ENCODE measurements at regions not wholly inside any gene's neighbourhood (a gene's known extent, or its start where the extent isn't known, plus 50 kb on each side); places are given as distances from the start of the nearest gene placed in this dataset.

- Mint-ChIP-seq H3K36me3 (ENCODE audit: insufficient read depth) (no peaks in the 10 kb centered on the region), H3K27me3 (no peaks in the 10 kb centered on the region), H3K9me3 (ENCODE audit: low read depth) (no peaks in the 10 kb centered on the region), H3K4me1 (ENCODE audit: low read depth) (peaks cover 24% of the 10 kb centered on the region), H3K27ac (peak overlapping the region; percentile 74), H3K4me3 (ENCODE audit: low read depth) (no peak overlapping the region)
- no peak for DNase-seq (ENCODE audit: low spot score, unreplicated experiment)
- TF ChIP-seq, protein P1, sequence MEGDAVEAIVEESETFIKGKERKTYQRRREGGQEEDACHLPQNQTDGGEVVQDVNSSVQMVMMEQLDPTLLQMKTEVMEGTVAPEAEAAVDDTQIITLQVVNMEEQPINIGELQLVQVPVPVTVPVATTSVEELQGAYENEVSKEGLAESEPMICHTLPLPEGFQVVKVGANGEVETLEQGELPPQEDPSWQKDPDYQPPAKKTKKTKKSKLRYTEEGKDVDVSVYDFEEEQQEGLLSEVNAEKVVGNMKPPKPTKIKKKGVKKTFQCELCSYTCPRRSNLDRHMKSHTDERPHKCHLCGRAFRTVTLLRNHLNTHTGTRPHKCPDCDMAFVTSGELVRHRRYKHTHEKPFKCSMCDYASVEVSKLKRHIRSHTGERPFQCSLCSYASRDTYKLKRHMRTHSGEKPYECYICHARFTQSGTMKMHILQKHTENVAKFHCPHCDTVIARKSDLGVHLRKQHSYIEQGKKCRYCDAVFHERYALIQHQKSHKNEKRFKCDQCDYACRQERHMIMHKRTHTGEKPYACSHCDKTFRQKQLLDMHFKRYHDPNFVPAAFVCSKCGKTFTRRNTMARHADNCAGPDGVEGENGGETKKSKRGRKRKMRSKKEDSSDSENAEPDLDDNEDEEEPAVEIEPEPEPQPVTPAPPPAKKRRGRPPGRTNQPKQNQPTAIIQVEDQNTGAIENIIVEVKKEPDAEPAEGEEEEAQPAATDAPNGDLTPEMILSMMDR (IDR thresholded peaks at IDR 0.05; ENCODE audit: unreplicated experiment), result no peak
Measured at GRCh38 chr1:87200875-87201638, 127.6 kb upstream of the LMO4 start.

- Mint-ChIP-seq H3K36me3 (ENCODE audit: insufficient read depth) (no peaks in the 10 kb centered on the region), H3K4me1 (ENCODE audit: low read depth) (peaks cover 24% of the 10 kb centered on the region), H3K27me3 (peaks cover 5% of the 10 kb centered on the region), H3K4me3 (ENCODE audit: low read depth) (no peak overlapping the region), H3K27ac (peak overlapping the region; percentile 56), H3K9me3 (ENCODE audit: low read depth) (no peaks in the 10 kb centered on the region)
- TF ChIP-seq, protein P1 (IDR thresholded peaks at IDR 0.05; ENCODE audit: unreplicated experiment), result no peak
- DNase-seq (ENCODE audit: low spot score, unreplicated experiment), result no peak
Measured at GRCh38 chr1:87201768-87202167, 126.9 kb upstream of the LMO4 start.

GRCh38 chr1:87202451-87202850, 126.2 kb upstream of the LMO4 start:
- H3K36me3 Mint-ChIP-seq (ENCODE audit: insufficient read depth), result no peaks in the 10 kb centered on the region
- DNase-seq (ENCODE audit: low spot score, unreplicated experiment), result no peak
- TF ChIP-seq, protein P1 (IDR thresholded peaks at IDR 0.05; ENCODE audit: unreplicated experiment), result no peak

DNA sequence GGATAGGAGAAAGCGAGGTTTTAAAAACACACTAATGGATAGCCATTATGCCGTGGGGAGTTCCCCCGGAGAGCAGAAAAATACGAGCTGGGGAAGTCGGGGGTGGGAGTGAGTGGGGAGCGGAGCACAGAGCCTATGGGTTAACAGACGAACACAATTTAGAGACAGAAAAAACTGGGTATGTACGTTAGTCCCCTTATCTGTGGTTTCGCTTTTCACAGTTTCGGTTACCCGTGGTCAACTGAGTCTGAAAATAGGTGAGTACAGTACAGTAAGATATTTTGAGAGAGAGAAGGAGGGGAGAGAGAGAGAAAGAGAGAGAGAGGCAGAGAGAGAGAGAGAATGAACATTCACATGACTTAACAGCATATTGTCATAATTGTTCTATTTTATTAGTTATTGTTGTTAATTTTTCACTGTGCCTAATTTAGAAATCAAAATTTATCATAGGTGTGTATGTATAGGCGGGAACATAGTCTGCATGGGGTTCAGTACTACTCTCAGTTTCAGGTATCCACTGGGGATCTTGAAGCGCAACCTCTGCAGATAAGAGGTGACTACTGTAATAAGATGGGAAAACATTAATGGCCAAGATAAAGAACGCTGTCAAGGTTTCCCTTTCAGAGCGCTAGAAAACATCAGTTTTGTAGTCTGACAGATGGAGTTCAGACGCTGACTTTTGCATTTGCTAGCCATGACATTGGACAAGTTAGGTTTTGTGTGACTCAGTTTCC, 125.6 kb upstream of the LMO4 start:
- H3K36me3 Mint-ChIP-seq (ENCODE audit: insufficient read depth), result no peaks in the 10 kb centered on the region
- DNase-seq (ENCODE audit: low spot score, unreplicated experiment), result no peak
- H3K9me3 Mint-ChIP-seq (ENCODE audit: low read depth), result no peaks in the 10 kb centered on the region
- H3K4me1 Mint-ChIP-seq (ENCODE audit: low read depth), result peaks cover 24% of the 10 kb centered on the region
- TF ChIP-seq, protein P1 (IDR thresholded peaks at IDR 0.05; ENCODE audit: unreplicated experiment), result no peak
- peaks cover 13% of the 10 kb centered on the region for H3K27me3 Mint-ChIP-seq
- no peak overlapping the region for H3K4me3 Mint-ChIP-seq (ENCODE audit: low read depth)
- H3K27ac Mint-ChIP-seq, result no peak overlapping the region

More at GRCh38 chr1:87202451-87202850, 126.2 kb upstream of the LMO4 start:
- Mint-ChIP-seq H3K27me3 (peaks cover 12% of the 10 kb centered on the region), H3K27ac (no peak overlapping the region), H3K4me1 (ENCODE audit: low read depth) (peaks cover 24% of the 10 kb centered on the region), H3K4me3 (ENCODE audit: low read depth) (no peak overlapping the region), H3K9me3 (ENCODE audit: low read depth) (no peaks in the 10 kb centered on the region)

DNA sequence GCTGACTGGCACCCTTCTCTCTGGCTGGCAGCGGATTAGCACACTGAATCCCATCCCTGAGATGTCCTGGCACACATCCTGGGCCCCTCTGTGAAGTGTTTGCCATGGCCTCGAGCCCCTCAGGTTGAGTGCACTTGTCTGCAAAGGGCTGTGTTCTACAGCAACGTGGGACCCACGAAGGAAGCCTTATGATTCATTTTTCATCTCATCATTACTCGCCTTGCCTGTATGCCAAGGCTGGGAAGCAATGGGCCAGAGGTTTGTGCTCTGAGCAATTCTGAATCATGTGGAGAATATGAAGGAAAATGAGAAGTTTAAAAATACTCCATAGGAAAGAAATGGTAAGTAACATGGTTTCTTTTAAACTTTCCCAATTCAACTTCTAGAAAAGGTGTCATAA, 124.8 kb upstream of the LMO4 start:
- TF ChIP-seq, protein P1 (IDR thresholded peaks at IDR 0.05; ENCODE audit: unreplicated experiment), result no peak
- no peak for DNase-seq (ENCODE audit: low spot score, unreplicated experiment)
- Mint-ChIP-seq H3K27ac (no peak overlapping the region), H3K9me3 (ENCODE audit: low read depth) (no peaks in the 10 kb centered on the region), H3K36me3 (ENCODE audit: insufficient read depth) (no peaks in the 10 kb centered on the region), H3K4me3 (ENCODE audit: low read depth) (no peak overlapping the region), H3K27me3 (peaks cover 15% of the 10 kb centered on the region), H3K4me1 (ENCODE audit: low read depth) (peaks cover 24% of the 10 kb centered on the region)
